GM19438 (cell line): ENCODE measurements at regions not wholly inside any gene's neighbourhood (a gene's known extent, or its start where the extent isn't known, plus 50 kb on each side); places are given as distances from the start of the nearest gene placed in this dataset.
"Not testable (repeated sequence)": the region's sequence is repeated elsewhere in the genome, so short reads cannot be mapped to it uniquely, and the experiment has no call there.

ENCODE experiments used
- ATAC-seq: cut with Tn5 transposase; IDR thresholded peaks from one replicate; pipeline ENCODE4 v1.9.1; 2021; ENCODE audit warnings: low read depth; ENCODE audit not compliant: unreplicated experiment

DNA sequence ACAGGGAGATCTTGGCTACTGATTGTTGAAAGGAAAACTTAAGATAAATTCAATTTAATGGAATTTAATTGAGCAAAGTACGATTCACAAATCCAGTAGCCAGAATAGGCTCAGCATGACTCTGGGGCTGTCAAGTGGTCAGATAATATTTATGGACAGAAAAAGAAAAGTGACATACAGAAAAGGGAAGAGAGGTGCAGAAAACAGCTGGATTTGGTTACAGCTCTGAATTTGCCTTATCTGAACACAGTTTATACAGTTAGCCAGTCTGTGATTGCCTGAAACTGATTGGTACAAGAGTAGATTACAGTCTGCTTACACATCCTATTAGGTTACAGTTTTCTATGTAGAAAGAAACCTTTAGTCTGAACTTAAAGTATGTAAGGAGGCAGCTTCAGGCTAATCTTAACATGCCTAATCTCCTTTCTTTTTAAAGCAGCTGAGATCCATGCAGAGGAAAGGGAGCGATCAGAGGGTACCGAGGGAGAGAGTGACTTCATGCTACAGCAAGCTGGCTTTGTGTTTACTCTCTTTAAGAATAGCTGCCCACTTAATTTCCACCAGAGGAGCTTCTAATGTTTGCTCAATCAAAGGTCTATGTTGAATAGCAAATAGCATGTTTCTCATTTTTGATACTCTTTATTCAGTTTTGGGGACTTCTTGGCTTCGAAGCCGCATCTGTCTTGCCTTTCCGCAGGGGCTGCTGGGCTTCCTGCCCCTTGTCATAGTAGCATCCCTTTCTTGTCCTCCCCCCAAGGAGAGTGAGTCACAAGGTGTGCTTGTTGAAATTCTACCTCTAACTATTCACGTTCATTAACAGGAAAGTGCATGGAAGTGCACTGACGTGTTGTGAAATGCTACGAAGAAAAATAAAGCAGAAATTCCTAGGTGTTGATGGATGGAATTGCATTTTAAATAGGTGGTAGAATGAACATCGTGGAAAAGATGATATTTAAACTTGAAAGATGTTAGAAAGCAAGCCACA is 761.2 kb downstream of the TAF11L14 start:
- no peak for ATAC-seq

DNA sequence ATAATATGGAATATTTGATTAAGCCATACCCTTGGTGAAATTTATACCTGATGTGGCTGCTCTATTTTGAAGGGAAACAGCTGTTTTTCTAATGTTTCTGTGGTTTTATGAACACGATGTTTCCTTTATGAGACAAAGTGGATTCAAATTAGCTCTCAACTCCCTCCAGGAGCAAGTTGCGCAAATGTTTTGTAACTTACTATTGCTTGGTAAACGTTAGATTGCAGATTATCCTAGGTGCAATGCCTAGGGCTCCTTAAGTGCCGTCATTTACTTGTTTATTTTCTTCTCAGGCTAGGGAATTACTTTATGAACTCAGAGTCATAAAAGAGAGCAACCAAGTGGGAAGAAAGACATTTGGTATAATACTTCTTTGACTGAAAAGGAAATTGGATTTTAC is 763.1 kb downstream of the TAF11L14 start:
- no peak for ATAC-seq

DNA sequence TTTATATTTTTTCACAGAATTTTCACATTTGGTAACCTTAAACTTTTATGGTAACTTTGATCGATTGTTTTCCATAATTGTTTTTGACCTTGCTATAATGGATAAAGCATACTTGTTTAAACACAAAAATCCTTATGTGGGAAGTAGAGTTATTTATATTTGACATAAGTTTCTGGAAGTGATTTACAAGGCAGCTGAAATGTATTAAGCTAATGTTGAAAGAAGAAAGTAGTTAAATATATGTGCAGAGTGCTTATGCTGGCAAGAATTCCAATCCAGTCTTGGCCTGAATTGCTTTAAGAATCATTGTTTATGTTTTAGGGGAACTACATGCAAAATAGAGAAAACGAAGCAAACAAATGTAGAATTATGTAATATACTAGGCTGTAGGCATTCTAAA is 763.6 kb downstream of the TAF11L14 start:
- ATAC-seq = no peak

DNA sequence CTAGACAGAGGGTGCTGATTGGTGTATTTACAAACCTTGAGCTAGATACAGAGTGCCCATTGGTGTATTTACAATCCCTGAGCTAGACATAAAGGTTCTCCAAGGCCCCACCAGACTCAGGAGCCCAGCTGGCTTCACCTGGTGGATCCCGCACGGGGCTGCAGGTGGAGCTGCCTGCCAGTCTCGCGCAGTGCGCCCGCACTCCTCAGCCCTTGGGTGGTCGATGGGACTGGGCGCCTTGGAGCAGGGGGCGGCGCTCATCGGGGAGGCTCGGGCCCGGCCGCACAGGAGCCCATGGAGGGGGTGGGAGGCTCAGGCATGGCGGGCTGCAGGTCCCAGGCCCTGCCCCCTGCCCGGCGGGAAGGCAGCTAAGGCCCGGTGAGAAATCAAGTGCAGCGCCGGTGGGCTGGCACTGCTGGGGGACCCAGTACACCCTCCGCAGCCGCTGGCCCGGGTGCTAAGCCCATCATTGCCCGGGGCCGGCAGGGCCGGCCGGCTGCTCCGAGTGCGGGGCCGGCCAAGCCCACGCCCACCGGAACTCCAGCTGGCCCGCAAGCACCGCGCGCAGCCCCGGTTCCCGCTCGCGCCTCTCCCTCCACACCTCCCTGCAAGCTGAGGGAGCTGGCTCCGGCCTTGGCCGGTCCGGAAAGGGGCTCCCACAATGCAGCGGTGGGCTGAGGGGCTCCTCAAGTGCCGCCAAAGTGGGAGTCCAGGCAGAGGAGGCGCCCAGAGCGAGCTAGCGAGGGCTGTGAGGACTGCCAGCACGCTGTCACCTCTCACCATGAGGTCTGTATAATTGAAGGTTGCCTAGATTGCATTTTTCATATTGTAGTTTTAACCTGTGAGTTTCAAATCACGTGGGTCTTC is 765.4 kb downstream of the TAF11L14 start:
- ATAC-seq = not testable (repeated sequence)

DNA sequence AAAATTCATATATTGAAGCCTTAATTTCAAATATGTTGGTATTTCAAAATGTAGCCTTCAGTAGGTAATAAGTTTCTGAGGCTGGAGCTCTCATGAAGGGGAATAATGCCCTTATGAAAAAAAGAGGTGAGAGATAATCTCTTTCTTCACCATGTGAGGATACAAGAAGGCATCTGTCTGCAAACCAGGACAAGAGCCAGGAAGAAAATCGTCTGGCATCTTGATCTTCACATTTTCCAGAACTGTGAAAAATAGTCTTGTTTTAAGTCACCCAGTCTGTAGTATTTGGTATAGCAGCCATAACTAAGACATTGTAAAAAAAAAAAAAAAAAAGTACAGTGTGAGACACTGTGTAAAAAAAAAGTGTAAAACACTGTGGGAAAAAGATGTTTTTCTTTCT is 768.9 kb downstream of the TAF11L14 start:
- ATAC-seq = no peak

DNA sequence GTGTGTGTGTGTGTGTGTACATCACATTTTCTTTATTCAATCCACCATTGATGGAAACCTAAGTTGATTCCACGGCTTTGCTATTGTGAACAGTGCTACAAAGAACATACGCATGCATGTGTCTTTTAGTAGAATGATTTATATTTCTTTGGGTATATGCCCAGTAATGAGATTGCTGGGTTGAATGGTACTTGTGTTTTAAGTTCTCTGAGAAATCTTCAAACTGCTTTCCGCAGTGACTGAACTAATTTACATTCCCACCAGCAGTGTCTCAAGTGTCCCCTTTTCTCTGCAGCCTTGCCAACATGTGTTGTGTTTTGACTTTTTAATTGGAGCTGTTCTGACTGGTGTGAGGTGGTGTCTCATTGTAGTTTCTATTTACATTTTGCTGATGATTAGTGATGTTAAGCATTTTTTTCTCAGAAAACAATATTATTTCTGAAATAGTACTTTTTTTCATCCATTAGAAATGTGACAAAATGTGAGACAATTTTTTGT is 769.7 kb downstream of the TAF11L14 start:
- ATAC-seq = no peak

DNA sequence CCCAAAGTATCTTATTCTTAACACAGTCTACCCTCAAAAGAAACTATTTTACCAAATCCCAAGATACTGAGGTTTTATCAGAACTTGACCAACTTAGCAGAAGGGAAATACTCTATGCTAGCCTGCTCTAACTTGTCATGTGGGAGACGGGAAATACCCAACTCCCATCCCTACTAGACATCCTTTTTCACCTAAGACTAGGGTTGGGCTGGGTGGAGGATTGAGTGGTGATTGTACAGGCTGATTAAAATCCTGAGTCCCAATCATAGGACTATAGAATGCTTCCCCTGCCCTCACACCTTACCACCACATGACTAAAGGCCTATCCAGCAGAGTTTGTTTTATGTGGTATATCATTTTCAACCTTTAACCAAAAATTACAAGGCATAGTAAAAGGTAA is 786.5 kb downstream of the TAF11L14 start:
- no peak for ATAC-seq

DNA sequence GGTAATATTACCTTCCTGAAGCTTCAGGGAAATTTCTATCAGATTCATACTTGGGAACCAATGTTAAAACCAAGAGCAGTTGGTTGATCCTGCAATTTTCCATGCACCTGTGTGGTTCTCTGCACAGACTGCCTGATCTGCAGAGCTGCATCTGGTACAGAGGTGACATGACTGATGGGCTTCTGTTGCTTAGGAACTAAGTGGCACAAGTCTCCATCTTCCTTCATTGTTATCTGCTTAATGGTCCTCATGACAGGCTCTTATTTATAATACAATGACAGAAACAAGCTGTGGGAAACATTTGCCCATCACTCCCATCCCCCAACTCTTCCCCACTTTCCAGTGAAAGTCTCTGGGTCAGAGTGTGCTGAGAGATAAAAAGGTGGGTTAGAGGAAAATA is 799.1 kb downstream of the TAF11L14 start:
- no peak for ATAC-seq

DNA sequence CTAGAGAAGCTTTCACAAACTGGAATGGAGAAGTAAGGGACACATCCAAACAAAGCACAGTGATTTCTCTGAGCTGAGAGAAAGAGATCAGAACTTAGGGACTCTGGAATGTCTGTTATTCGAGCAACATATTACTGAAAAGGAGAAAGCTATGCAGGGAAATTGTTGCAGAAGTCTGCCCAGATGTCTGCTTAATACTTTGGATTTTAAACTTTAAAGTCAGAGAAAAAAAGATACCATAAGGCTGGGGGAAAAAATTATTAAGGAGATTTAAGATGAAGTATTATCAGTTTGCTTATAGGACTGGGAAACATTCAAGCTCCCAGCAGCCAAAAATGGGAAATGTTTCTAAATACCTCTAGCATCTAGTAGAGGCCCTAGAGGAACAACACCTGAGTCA is 803.9 kb downstream of the TAF11L14 start:
- no peak for ATAC-seq

DNA sequence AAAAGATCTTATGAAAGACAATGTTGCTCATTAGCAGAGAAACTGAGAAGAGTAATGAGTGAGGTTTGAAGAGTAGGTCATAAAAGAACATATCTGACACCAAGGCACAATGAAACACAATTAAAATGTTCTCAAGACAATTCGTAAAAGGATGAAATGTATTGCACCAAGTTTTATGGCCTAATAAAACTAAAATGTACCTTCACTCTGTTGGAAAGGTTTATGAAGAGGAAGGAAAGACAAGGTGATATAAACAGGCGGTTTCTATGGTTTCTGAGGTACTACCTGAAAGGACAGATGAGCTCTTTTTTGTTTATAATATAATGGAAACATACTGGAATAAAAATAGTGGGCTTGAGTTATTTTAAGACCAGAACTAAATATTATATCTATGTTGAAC is 821.3 kb downstream of the TAF11L14 start:
- no peak for ATAC-seq

DNA sequence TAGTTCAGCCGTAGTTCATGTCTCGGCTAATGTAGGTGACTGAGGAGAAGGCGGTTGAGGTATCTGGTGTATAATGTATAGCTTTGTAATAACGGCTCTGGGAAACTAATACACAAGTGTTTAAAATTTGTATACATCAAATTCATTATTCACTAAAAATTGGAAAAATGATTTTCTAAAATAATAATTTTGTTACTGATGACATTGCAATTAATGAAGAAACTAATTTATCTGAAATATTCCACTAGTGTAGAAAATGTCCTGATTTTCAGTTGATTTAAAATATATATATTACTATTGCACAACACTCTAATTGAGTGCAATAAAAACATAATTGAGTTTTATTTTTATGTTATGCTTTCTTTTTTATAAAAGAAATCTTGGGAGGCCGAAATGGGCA is 823.0 kb downstream of the TAF11L14 start:
- no peak for ATAC-seq

DNA sequence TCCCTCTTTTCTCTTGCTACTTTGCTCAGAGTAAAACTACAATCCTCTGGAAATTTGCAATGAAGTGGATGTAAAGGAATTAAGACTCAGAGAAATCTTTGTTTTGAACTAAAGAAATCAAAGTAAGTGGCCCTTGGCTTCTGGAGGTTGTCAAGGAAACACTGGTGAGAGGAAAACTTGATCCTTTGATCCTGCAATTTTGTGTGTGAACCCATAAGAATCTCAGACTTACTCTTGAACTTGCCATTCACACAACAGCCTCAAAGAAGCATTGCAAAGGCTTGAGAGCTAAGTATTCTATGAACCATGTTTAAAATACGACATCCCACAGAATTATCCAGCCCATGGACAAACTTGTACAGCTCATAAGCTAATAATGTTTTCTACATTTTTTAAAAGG is 827.5 kb downstream of the TAF11L14 start:
- no peak for ATAC-seq

DNA sequence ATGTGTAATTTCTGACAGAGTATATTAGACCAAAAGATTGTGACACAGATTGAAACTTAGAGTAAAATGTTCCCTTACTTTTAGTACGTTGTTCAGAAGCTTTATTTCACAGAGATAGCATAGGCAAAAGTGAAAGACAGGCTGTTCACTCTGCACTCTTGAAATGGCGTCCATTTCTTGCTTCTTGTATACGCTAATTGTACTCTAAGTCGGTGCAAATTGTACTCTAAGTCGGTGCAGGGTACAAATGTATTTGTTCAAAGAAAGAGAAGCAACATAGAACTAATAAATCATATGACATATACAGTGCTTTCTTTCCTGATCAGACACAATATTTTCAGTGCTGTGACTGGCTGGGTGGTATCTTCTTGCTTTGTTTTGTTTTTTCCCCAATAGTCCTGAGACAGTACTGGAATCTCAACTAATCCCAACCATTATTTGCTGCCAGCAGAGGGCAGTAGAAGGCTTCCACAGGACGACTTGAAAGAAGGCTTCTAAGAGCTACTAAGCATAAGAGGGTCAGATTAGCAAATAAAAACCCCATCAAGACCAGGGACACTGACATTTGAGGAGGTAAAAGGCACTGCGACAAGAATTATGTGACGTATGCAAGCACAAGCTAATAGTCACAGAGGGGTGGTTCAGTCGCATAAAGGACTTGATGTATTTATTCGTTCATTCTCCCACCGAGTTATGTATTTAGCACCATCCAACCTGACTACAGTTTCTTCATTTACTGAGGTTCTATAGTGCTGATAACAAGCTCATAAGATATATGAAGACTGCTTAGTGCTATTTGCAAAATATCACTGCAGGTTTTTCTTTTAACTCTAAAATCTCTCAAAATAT is 831.8 kb downstream of the TAF11L14 start:
- peak; percentile 84 for ATAC-seq

DNA sequence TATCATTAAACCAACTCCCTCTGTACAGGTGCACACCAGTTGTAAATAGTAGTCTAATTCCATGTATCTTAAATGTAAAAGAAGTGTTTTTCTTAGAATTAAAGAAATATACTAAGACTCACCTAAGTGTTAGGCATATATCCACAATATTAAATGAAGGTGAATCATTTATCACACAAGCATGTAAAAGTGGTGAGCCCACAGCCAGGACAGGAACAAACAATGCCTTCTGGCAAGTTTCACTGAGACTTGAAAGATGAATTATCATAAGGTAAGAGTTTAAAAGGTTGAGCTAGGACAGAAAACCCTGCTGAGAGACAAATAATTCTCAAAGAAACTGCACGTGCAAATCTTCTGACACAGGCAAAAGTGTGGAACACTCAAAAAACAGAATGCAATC is 832.5 kb downstream of the TAF11L14 start:
- no peak for ATAC-seq

DNA sequence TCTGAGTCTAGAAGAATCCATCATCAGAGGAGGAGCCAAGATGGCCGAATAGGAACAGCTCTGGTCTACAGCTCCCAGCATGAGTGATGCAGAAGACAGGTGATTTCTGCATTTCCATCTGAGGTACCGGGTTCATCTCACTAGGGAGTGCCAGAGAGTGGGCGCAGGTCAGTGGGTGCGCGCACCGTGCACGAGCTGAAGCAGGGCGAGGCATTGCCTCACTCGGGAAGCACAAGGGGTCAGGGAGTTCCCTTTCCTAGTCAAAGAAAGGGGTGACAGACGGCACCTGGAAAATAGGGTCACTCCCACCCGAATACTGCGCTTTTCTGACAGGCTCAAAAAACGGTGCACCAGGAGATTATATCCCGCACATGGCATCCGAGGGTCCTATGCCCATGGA is 837.5 kb downstream of the TAF11L14 start:
- ATAC-seq = not testable (repeated sequence)

DNA sequence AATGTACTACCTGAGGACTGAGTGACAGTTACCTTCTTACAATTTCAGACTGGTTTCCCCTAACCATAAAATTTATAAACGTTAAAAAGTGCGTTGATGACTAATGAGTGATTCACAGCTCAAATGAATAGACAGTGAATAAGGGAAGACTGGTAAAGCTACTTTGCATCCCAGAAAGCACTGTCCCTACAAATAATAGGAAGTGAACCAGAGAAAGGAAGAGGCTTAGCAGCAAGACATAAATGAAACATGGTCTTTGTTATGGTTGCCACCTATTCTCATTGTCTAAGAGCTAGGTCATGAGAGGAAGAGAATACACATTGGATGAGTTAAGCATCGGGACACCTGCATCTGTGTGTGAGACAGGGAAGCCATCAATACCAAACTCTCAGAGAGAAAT is 849.2 kb downstream of the TAF11L14 start:
- no peak for ATAC-seq

DNA sequence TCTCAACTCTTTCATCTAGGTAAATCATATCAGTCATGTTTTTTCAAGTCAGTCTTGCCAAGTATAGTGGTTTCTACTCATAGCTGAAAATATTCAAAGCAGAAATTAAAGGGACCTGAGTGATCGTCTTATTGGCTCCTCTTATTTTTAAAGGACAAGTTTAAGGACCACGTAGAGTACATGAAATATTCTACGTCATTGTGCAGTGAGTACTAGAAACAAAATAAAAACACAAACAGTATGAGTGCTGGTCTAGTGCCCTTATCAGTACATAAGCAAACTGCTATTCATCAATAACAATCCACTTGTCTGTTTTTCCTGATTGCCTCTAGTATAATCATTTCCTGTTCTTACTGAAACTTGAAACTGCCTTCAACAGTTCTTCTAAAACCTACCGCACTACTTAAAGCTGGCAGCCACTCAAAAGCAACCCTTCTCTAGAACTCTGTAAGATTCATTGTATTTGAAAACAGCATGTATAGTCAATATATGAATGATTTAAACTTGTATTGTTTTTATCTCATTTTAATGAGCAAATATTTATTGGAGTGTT is 853.7 kb downstream of the TAF11L14 start:
- no peak for ATAC-seq

DNA sequence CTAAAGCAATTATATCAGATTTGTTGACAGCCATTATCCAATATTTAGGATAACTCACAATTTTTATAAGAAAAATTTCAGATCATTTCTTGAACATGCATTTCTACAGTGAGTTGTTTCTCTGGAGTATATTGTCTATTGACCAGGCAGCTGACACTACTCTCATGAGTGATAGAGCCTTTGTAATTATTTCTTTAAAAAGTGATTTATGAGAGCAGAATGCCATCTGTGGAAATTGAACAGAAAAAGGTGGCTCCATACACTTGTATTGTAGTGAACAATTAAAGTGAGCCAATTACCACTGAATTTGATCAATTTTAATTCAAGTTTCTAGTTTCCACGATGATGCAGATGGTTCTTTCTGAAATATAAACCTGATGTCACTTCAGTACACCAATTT is 855.4 kb downstream of the TAF11L14 start:
- no peak for ATAC-seq

DNA sequence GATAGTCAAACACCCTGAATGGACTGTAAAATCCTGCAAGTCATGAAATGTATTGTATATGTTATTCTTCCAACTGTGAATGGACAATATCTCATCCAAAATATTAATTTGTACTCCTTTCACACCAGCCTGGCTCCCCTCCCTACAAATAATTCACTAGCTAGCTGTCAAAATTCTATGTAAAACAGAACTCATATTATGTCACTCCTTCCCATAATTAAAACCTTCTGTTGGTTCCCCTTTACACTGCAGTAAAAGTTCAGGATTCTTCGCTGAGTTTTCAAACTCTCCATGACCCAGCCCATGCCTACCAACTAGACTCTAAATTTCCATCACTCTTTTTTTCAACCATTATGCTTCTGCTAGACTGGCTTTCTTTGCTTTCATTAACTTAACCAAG is 857.1 kb downstream of the TAF11L14 start:
- ATAC-seq = no peak

DNA sequence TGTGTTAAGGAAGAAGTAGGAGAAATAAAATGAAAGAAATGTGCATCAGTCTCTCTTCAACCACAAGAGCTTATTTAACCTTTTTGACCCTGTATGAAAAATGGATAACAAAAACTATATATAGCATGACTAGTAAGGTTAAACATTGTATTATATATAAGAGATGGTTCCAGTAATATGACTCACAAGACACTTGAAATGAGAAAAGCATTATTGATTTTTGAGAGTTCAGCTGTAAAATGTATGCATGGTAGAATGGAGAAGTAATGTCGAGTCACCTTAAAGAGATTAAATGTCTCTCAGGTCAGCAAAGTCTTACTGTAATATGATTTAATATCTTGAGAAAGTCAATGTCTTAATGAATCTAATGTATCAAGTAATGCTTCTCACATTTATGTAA is 860.9 kb downstream of the TAF11L14 start:
- no peak for ATAC-seq
